Stimulated activated CD4-positive, alpha-beta T cell treated with anti-CD3 and anti-CD28 coated beads, Interleukin-15, amount 100 ng/mL, for 48 hours (primary cell): ENCODE measurements at regions not wholly inside any gene's neighbourhood (a gene's known extent, or its start where the extent isn't known, plus 50 kb on each side); places are given as distances from the start of the nearest gene placed in this dataset.
"Not testable (repeated sequence)": the region's sequence is repeated elsewhere in the genome, so short reads cannot be mapped to it uniquely, and the experiment has no call there.

Source experiments
- DNase-seq, 2 donors: peaks; one replicate each; pipeline ENCODE4 v3.0.0-alpha.2; 2020; ENCODE audit warnings: low read depth in 2 of 2

GRCh38 chr14:89566644-89567415, 149.8 kb upstream of the FOXN3 start:
- DNase-seq = no peak

GRCh38 chr14:89566180-89566579, 149.1 kb upstream of the FOXN3 start:
- DNase-seq = no peak

GRCh38 chr14:89565607-89566006, 148.6 kb upstream of the FOXN3 start:
- DNase-seq = no peak

GRCh38 chr14:89564989-89565388, 148.0 kb upstream of the FOXN3 start:
- DNase-seq = no peak

GRCh38 chr14:89564286-89564957, 147.4 kb upstream of the FOXN3 start:
- DNase-seq = no peak

GRCh38 chr14:89563471-89563870, 146.4 kb upstream of the FOXN3 start:
- no peak for DNase-seq

GRCh38 chr14:89551955-89552354, 134.9 kb upstream of the FOXN3 start:
- DNase-seq = no peak

GRCh38 chr14:89551432-89551831, 134.4 kb upstream of the FOXN3 start:
- no peak for DNase-seq

- no peak for DNase-seq
Observed at GRCh38 chr14:89550821-89551220, 133.8 kb upstream of the FOXN3 start.

- DNase-seq = no peak
Observed at GRCh38 chr14:89549381-89550125, 132.5 kb upstream of the FOXN3 start.

GRCh38 chr14:89547047-89547446, 130.0 kb upstream of the FOXN3 start:
- DNase-seq = not testable (repeated sequence)

GRCh38 chr14:89544636-89545301, 127.7 kb upstream of the FOXN3 start:
- no peak for DNase-seq

- no peak for DNase-seq
Observed at GRCh38 chr14:89543425-89543790, 126.4 kb upstream of the FOXN3 start.

GRCh38 chr14:89542786-89543424, 125.9 kb upstream of the FOXN3 start:
- DNase-seq = no peak

- DNase-seq = no peak
Observed at GRCh38 chr14:89540830-89541470, 123.9 kb upstream of the FOXN3 start.

- no peak for DNase-seq
Observed at GRCh38 chr14:89540009-89540829, 123.2 kb upstream of the FOXN3 start.

- DNase-seq = no peak
Observed at GRCh38 chr14:89537911-89538310, 120.9 kb upstream of the FOXN3 start.

GRCh38 chr14:89534902-89535685, 118.1 kb upstream of the FOXN3 start:
- no peak for DNase-seq

- no peak for DNase-seq
Observed at GRCh38 chr14:89533766-89534165, 116.7 kb upstream of the FOXN3 start.

- DNase-seq = no peak
Observed at GRCh38 chr14:89533136-89533535, 116.1 kb upstream of the FOXN3 start.
